ENCODE measurements at regions not wholly inside any gene's neighbourhood (a gene's known extent, or its start where the extent isn't known, plus 50 kb on each side); places are given as distances from the start of the nearest gene placed in this dataset.
A peak's percentile ranks its signal among the peaks of the same experiment; 100 is the strongest.

DNA sequence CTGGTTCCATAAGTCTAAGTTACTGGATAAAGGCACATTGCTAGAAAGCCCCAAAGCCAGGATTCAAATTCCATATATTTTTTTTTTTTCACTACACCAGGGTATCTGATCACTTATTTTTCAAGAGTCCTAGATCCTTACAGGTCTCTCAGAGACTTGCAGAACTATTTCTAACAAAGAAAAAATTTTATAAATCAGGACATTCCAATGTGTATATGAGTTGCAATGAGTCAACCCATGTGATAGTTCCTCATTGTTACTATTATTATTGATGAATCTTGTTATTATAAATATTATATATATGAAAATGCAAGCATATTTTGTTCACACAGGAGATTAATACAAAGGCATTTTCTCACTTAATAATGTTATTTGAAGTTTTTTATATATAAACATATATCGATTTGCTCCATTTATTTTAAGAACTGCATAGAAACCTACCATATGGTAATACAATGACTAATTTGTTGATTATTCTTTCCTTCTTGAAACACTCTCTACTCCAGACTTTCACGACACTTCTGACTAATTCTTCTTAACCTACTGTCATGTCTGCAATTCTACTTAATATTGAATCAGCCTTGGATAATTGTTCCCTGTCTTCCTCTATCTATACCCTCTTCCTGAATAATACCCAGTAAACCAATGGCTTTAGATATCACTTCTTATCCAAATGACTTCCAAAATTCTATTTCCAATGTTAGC is 968.4 kb upstream of the NRXN1 start:
- no peaks in the 10 kb centered on the region for H3K9me3 ChIP-seq (ENCODE audit: insufficient read depth, low read length)
- H3K9ac ChIP-seq (ENCODE audit: low read length), result no peak overlapping the region
- no peak for TF ChIP-seq EZH2phosphoT487 (conservative IDR thresholded peaks at IDR 0.05; ENCODE audit: low read length)
- peaks cover 3% of the 10 kb centered on the region; the same call in 1 of the 2 replicates for H3K36me3 ChIP-seq (ENCODE audit: low read length)
- H4K20me1 ChIP-seq (ENCODE audit: low read depth, low read length), result no peaks in the 10 kb centered on the region
- H3F3A ChIP-seq (ENCODE audit: insufficient read depth), result no peaks in the 10 kb centered on the region
- H3K27ac ChIP-seq (ENCODE audit: low read depth, low read length), result no peak overlapping the region
- no peaks in the 10 kb centered on the region for H3K9me2 ChIP-seq (replicated peaks; ENCODE audit: insufficient read depth, low read length)
- no peak overlapping the region for H3K4me2 ChIP-seq (ENCODE audit: low read depth, low read length, poor library complexity, severe bottlenecking)
- no peak overlapping the region for H3K4me3 ChIP-seq (ENCODE audit: insufficient read depth, low read length, poor library complexity, severe bottlenecking)
- H3K79me2 ChIP-seq (ENCODE audit: insufficient read depth, low read length), result no peaks in the 10 kb centered on the region
- H3K27me3 ChIP-seq (ENCODE audit: low read length), result no peaks in the 10 kb centered on the region
- peak overlapping the region; percentile 62 for H2AFZ ChIP-seq (ENCODE audit: low read depth, low read length, severe bottlenecking)

DNA sequence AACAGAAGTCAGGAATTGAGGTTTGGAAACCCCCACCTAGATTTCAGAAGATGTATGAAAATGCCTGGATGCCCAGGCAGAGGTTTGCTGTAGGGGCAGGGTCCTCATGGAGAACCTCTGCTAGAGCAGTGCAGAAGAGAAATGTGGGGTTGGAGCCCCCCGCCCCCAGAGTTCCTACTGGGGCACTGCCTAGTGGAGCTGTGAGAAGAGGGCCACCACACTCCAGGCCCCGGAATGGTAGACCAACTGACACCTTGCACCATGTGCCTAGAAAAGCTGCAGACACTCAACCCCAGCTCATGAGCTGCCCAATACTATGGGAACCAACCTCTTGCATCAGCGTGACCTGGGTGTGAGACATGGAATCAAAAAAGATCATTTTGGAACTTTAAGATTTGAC is 967.0 kb upstream of the NRXN1 start:
- Histone ChIP-seq H2AFZ (ENCODE audit: low read depth, low read length, severe bottlenecking) (no peak overlapping the region), H3K9ac (ENCODE audit: low read length) (no peak overlapping the region), H3K79me2 (ENCODE audit: insufficient read depth, low read length) (no peaks in the 10 kb centered on the region), H3K27ac (ENCODE audit: low read depth, low read length) (no peak overlapping the region), H3K4me2 (ENCODE audit: low read depth, low read length, poor library complexity, severe bottlenecking) (no peak overlapping the region), H3K27me3 (ENCODE audit: low read length) (no peaks in the 10 kb centered on the region), H3K9me2 (replicated peaks; ENCODE audit: insufficient read depth, low read length) (no peaks in the 10 kb centered on the region), H3K9me3 (ENCODE audit: insufficient read depth, low read length) (no peaks in the 10 kb centered on the region), H3K4me3 (ENCODE audit: insufficient read depth, low read length, poor library complexity, severe bottlenecking) (no peak overlapping the region), H4K20me1 (ENCODE audit: low read depth, low read length) (no peaks in the 10 kb centered on the region), H3K36me3 (ENCODE audit: low read length) (peaks cover 3% of the 10 kb centered on the region; the same call in 1 of the 2 replicates), H3F3A (ENCODE audit: insufficient read depth) (no peaks in the 10 kb centered on the region)
- TF ChIP-seq EZH2phosphoT487 (conservative IDR thresholded peaks at IDR 0.05; ENCODE audit: low read length), result no peak
- TF ChIP-seq, protein P1, sequence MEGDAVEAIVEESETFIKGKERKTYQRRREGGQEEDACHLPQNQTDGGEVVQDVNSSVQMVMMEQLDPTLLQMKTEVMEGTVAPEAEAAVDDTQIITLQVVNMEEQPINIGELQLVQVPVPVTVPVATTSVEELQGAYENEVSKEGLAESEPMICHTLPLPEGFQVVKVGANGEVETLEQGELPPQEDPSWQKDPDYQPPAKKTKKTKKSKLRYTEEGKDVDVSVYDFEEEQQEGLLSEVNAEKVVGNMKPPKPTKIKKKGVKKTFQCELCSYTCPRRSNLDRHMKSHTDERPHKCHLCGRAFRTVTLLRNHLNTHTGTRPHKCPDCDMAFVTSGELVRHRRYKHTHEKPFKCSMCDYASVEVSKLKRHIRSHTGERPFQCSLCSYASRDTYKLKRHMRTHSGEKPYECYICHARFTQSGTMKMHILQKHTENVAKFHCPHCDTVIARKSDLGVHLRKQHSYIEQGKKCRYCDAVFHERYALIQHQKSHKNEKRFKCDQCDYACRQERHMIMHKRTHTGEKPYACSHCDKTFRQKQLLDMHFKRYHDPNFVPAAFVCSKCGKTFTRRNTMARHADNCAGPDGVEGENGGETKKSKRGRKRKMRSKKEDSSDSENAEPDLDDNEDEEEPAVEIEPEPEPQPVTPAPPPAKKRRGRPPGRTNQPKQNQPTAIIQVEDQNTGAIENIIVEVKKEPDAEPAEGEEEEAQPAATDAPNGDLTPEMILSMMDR (IDR thresholded peaks at IDR 0.05; ENCODE audit: insufficient read depth, low read length, poor library complexity, severe bottlenecking), result no peak

DNA sequence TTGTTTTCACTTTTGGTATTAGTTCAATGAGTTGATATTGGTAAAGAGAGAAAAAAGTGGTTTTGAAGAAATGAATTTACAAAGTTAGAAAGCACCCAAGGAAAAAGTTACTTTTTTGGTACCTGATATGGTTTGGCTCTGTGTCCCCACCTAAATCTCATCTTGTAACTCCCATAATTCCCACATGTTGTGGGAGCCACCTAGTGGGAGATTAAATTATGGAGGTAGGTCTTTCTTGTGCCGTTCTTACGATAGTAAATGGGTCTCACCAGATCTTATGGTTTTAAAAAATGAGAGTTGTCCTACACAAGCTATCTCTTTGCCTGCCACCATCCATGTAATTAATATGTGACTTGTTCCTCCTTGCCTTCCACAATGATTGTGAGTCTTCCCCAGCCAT is 965.6 kb upstream of the NRXN1 start:
- Histone ChIP-seq H4K20me1 (ENCODE audit: low read depth, low read length) (no peaks in the 10 kb centered on the region), H3K27me3 (ENCODE audit: low read length) (no peaks in the 10 kb centered on the region), H3K27ac (ENCODE audit: low read depth, low read length) (no peak overlapping the region), H3K4me2 (ENCODE audit: low read depth, low read length, poor library complexity, severe bottlenecking) (no peak overlapping the region), H3K4me3 (ENCODE audit: insufficient read depth, low read length, poor library complexity, severe bottlenecking) (no peak overlapping the region), H3K36me3 (ENCODE audit: low read length) (peaks cover 3% of the 10 kb centered on the region; the same call in 1 of the 2 replicates), H3F3A (ENCODE audit: insufficient read depth) (no peaks in the 10 kb centered on the region), H2AFZ (ENCODE audit: low read depth, low read length, severe bottlenecking) (no peak overlapping the region), H3K9ac (ENCODE audit: low read length) (no peak overlapping the region), H3K9me2 (replicated peaks; ENCODE audit: insufficient read depth, low read length) (no peaks in the 10 kb centered on the region), H3K9me3 (ENCODE audit: insufficient read depth, low read length) (no peaks in the 10 kb centered on the region), H3K79me2 (ENCODE audit: insufficient read depth, low read length) (no peaks in the 10 kb centered on the region)
- TF ChIP-seq EZH2phosphoT487 (conservative IDR thresholded peaks at IDR 0.05; ENCODE audit: low read length), result no peak
- TF ChIP-seq, protein P1 (IDR thresholded peaks at IDR 0.05; ENCODE audit: insufficient read depth, low read length, poor library complexity, severe bottlenecking), result no peak

DNA sequence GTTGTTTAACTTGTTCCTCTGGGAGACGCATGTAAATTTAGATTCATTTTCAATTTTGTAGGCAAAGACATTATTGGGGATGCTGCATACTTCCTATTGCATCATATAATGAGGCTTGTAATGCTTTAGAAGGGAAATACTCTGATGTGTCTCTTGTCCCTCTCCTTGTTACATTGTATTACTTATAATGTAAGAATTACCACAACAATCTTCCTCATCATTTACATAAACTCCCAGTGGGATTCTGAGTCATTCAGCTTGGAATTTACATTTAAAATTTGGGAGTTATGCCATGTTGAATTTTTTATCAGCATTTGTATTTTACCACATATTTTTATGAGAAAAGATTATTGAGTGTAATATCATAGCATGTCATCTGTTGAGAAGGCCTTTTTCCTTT is 963.4 kb upstream of the NRXN1 start:
- Histone ChIP-seq H4K20me1 (ENCODE audit: low read depth, low read length) (no peaks in the 10 kb centered on the region), H3F3A (ENCODE audit: insufficient read depth) (no peaks in the 10 kb centered on the region), H3K79me2 (ENCODE audit: insufficient read depth, low read length) (no peaks in the 10 kb centered on the region), H3K9me3 (ENCODE audit: insufficient read depth, low read length) (no peaks in the 10 kb centered on the region), H2AFZ (ENCODE audit: low read depth, low read length, severe bottlenecking) (no peak overlapping the region), H3K4me3 (ENCODE audit: insufficient read depth, low read length, poor library complexity, severe bottlenecking) (no peak overlapping the region), H3K27me3 (ENCODE audit: low read length) (no peaks in the 10 kb centered on the region), H3K9ac (ENCODE audit: low read length) (no peak overlapping the region), H3K4me2 (ENCODE audit: low read depth, low read length, poor library complexity, severe bottlenecking) (no peak overlapping the region), H3K9me2 (replicated peaks; ENCODE audit: insufficient read depth, low read length) (no peaks in the 10 kb centered on the region), H3K36me3 (ENCODE audit: low read length) (peaks cover 3% of the 10 kb centered on the region; the same call in 1 of the 2 replicates), H3K27ac (ENCODE audit: low read depth, low read length) (no peak overlapping the region)
- TF ChIP-seq, protein P1 (IDR thresholded peaks at IDR 0.05; ENCODE audit: insufficient read depth, low read length, poor library complexity, severe bottlenecking), result no peak
- no peak for TF ChIP-seq EZH2phosphoT487 (conservative IDR thresholded peaks at IDR 0.05; ENCODE audit: low read length)

All from SU-DHL-6 (cell line).